ENCODE measurements at regions not wholly inside any gene's neighbourhood (a gene's known extent, or its start where the extent isn't known, plus 50 kb on each side); places are given as distances from the start of the nearest gene placed in this dataset.
"Not testable (repeated sequence)": the region's sequence is repeated elsewhere in the genome, so short reads cannot be mapped to it uniquely, and the experiment has no call there.

DNA sequence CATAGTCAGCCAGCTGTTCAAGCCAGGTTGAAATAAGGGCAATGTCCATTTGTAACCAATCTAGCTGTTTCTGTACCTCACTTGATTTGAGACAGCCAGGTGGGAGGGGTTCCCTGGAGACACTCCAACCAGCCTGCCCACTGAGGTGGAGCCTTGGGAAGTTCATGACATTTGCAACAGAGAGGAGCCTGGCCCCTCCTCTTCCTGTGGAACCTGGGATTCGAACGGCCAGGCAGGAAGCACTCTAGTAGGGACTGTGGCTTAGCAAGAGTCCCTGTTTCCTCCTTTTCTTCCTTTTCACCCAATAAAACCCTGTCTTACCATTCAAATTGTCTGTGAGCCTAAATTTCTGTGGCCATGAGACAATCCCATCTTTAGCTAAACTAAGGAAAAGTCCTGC, 312.3 kb upstream of the NMUR2 start:
- no peak for DNase-seq

DNA sequence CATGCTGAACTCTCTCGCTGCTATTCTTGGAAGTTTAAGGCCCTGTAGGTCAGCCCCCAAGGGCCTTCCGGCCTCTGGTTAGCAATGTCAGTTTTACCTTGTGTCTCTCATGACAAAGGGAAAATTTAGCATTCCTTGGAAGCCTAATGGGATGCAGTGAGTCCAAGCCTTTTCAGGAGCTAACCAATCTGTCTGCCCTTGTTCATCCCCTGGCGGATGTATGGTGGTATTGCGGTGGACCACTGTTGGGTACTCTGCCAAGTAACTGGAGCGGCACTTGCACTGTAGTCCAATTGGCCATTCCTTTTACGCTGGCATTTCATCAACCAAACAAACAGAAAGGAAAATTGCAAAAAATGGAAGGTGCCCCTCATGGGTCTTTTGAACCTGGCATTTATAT, 318.4 kb upstream of the NMUR2 start:
- DNase-seq: no peak

DNA sequence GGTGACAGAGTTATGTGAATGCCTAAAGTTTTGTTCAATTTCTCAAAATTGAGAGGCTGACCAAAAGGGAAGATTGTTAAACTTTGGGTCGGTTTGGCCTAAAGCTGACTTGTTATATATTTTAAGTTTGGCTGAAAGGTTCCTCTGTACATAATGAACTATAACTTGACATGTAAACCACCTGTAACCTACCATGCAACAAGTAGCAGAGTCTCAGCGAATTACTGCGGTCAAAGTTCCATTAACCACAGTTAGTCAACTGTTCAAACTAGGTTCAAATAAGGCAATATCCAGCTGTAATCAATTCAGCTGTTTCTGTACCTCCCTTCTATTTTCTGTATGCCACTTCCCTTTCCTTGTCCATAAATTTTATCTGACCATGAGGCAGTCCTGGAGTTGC, 325.1 kb upstream of the NMUR2 start:
- DNase-seq: no peak

DNA sequence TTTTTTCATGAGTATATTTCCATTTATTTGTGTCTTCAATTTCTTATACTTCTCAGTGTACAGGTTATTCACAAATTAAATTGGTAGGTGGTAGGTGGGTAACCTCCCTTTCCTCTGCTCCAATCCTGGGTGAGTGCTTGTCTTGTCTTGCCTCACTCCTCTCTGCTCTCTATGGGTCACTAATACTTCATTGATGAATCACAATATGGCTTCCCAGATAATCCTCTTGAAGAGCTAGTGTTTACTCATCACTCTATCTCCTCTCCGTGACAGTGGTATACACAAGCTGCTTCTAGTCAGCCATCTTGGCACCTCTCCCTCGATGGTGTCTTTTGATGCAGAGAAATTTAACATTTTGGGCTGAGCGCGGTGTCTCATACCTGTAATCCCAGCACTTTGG, 331.8 kb upstream of the NMUR2 start:
- no peak for DNase-seq

DNA sequence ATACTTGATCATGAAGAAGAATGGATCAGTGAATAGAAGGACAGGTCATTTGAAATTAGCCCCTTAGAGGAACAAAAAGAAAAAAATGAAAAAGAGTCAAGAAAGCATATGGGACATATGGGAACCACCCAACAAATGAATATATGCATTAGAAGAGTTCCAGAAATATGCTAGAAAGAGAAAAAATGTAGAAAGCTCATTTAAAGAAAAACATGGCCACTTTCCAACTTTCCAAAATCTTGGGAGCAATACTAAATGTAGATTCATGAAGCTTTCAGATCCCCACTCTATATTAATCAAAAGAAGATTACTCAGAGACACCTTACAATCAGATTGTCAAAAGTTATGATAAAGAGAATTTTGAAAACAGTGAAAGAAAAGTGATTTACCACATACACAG, 334.8 kb upstream of the NMUR2 start:
- no peak for DNase-seq

DNA sequence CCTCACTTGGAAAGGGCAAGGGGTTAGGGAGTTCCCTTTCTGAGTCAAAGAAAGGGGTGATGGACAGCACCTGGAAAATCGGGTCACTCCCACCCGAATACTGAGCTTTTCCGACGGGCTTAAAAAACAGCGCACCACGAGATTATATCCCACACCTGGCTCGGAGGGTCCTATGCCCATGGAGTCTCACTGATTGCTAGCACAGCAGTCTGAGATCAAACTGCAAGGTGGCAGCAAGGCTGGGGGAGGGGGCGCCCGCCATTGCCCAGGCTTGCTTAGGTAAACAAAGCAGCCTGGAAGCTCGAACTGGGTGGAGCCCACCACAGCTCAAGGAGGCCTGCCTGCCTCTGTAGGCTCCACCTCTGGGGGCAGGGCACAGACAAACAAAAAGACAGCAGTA, 336.0 kb upstream of the NMUR2 start:
- not testable (repeated sequence) for DNase-seq

DNA sequence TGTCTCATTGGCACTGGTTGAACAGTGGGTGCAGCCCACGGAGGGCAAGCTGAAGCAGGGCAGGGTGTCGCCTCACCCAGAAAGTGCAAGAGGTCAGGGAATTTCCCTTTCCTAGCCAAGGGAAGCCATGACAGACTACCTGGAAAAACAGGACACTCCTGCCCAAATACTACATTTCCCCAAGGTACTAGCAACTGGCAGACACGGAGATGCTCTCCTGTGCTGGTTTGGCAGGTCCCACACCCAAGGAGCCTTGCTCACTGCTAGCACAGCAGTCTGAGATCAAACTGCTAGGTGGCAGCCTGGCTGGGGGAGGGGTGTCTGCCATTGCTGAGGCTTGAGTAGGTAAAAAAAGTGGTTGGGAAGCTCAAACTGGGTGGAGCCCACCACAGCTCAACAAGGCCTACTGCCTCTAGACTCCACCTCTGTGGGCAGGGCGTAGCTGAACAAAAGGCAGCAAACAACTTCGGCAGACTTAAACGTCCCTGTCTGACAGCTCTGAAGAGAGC, 382.7 kb upstream of the NMUR2 start:
- not testable (repeated sequence) for DNase-seq

DNA sequence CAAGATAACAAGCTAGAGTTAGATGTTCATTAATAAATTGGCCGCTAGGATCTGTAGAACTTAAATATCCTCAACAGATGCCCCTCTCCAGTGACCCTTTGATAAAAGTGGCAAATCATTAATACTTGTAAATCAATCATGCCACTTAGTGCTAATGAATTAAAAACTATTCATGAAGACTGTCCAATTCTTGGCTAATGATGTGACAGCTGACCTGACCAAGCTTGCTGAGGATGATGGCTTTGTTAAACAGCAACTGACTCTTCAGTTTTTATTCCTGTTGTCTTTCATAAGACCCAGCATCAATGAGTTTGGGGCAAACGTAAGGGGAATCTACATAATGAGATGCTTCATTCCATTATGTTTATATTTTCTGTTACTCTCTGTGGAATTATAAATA, 396.8 kb upstream of the NMUR2 start:
- no peak for DNase-seq

DNA sequence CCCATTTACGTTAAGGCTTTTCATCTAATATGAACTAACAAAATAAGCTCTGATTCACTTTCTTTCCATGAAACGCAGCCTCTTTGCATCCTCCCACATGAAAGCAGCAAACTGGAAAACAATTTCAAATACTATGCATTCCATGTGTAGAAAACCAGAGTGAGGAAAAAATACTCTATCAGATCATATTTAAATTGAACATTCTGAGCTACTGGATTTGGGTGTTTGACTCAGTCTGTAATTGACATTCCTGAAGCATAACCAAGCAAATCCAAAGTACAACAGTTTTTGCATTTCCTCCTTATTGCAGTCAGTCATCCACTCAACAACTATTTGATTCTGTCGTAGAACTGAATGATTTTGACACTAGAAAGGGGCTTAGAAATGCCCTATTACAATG, 399.1 kb upstream of the NMUR2 start:
- no peak for DNase-seq

DNA sequence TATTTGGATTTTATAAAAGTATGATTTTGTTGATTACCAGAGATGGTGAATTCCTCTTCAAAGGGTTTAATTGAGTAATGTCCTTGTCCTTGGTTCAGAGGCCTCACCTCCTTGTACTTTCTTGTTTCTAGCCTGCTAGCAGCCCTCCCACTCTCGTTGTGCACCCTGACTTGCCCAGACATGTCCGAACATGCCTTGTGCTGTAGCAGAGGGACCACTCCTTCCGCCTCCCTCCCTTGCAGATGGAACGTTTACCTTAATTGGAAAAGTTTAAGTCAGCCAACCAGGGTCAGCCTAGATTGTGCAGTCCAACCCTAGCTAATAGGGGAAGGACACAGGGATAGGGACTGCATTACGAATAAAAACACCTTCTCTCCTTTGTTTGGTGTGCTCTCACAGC, 406.9 kb upstream of the NMUR2 start:
- DNase-seq: no peak

DNA sequence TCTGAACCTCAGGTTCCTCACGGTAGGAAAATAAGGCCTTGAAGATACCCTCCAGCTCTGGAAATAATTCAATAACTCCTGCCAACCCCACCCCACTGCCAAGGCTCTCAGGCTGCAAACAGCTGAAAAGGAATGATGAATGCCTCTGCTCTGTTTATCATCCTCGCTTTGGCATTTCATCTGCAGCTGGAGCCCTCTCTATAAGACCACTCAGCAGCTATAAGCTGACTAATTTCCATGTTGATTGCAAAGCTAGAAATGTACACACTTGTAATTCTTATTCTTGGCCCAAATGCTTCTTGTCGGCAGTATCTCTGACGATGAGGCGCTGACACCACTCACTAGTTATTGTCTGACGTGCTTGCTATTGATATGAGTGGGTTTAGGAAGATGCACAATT, 408.4 kb upstream of the NMUR2 start:
- no peak for DNase-seq

DNA sequence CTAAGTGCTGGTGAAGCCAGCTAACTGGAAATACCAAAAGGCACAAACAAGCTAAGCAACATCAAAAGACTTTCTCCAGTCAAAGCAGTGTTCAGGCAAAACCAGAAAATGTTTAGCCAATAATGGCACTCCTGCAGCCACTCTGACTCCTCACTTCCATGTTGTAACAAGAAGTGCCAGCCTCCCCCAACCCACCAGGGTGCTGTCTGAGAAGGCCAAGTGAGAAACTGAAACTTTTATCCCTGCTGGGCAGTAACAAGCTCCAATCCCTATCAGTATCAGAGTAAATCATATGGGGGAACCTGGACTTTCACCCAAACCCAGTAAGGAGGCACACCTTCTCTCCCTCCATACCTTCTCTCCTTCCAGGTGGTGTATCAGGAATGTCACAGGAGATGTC, 414.8 kb upstream of the NMUR2 start:
- no peak for DNase-seq

DNA sequence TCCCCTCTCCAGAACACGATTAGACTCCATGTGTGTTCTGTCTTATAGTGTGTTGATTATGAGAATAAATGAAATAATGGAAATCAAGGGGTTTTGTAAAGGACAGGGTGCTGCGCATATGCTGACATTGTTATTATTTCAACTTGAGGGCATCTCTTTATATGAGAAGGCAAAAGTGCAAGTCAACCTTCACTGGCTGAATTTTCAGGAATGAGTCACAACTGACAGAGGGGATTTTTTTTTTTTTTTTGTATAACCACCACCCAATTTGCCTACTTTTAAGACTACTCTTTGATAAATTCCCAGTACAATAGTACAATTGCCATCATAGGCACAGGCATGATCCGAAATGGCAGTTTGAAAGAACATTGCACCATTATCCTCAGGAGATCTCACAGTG, 419.2 kb upstream of the NMUR2 start:
- no peak for DNase-seq

DNA sequence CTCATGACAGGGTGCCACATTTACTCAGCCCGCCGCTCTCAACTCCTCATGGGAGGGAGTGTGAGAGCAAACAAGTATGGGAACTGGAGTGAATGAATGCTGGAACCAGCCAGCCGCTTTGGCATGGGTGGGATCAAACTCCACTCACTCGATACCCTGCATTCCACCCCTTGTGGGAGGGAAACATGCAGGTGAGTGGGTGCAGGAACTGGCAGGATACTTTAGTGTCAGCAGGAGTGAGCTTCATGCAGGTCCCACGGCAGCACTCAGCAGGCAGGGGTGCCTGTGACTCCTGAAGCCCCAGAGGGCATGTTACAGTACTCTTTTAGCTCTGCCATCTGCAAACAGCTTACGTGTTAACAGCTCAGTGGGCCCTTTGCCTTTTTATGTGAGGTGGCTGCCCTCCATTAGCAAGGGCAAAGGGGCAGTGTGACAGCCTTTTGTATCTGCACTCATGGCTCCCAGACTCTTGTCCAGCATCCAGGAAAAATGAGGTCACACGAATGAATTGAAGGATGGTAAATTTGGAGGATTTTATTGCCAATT, 433.2 kb upstream of the NMUR2 start:
- no peak for DNase-seq

DNA sequence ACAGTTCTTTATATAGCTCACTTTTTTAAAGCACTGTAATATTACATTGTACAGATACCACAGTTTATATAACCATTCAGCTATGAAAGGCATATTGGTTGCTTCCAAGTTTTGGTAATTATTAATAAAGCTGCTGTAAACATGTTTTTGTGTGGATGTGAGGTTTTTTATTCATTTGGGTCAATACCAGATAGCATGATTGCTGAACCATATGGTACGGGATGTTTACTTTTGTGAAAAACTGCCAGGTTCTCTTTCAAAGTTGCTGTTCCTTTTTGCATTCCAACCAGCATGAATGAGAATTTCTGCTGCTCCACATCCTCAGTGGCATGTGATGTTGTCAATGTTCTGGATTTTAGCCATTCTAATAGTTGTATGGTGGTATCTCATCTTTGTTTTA, 439.6 kb upstream of the NMUR2 start:
- no peak for DNase-seq

DNA sequence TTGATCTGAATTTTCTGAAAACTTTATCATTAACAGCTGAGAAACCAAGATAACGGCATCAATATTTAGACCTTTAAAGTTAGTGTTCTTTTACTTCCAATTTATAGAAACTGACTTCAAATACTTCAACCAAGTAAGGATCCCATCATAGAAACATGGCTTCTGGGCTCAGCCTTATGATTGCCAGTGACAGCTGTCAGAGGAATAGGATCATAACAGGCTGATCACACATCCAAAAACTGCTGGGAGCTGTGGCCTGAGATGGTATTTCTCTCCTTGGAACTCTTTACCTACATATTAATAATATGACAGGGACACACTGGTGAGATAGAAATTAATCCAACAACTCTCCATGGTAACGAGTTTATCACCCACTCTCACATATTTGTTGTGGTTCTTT, 448.3 kb upstream of the NMUR2 start:
- no peak for DNase-seq

DNA sequence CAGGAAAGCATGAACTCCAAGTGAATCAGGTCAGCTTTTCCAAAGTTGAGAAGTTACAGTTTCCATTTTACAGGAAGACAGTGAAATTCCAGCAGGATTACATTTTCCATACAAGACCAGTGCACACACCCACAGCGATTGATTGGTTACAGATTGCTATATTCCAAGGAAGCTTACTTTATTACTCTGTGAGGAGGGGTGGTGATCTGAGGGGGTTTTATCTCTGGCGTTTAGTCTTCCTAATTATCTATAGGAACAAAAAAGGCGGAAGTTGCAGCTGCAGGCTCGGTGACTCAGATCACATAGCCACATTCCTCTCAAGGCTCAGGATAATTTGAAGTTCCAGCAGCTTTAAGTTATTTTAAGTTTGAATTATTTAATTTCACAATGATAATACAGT, 450.4 kb upstream of the NMUR2 start:
- DNase-seq: no peak

DNA sequence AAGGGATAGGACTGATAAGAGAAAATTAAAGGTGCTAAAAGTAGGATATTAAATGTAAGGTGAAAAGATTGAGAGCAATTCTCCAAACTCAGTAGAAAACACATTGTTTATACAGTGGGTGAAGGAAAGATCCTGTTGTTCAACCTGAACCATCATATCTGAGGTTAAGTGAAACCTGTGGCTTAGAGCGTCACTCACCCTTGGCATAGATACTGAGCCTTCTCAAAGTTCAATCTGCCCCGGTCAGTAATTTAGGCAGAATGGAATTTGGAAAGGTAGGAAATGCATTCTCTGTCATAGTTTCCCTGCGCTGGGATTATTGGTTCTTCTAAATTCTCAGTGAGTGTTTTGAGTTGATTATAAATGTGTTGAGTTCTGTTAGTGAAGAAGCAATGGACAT, 456.2 kb upstream of the NMUR2 start:
- DNase-seq: no peak

DNA sequence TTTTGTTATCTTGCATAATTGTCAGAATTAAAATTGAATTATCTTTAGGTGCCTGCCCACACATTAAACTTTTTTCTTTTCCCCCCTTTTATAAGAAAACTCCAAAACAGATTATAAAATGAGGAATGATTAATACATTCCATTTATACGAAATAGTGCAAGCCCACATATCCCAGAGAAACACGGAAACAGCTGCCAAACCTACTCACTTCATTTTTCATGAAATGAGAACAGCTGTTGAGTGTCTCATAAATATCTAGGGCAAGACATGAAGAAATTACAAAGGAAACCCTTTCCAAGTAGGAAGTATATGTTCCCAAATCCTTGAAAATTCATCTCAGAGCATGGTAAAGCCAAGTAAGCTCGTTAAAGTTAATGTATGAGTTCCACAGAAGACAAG, 459.4 kb upstream of the NMUR2 start:
- DNase-seq: no peak

DNA sequence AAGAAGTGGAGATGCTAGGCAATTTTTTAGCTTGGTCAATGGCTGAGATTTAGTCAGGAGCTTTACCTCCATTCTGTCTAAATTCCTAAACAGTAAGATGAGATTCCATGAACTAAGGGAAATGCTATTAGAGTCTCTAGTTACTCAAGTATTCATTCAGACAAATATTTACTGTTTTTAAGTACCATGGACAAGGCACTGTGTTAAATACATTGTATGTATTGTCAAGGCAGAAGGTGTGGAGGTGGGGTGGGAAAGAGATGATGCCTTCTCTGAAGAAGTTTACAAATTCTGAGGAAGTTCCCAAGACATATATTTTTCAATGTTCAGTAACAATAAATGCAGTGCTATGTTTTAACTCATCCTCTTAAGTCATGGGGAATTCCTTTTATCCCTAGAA, 459.9 kb upstream of the NMUR2 start:
- no peak for DNase-seq

DNA sequence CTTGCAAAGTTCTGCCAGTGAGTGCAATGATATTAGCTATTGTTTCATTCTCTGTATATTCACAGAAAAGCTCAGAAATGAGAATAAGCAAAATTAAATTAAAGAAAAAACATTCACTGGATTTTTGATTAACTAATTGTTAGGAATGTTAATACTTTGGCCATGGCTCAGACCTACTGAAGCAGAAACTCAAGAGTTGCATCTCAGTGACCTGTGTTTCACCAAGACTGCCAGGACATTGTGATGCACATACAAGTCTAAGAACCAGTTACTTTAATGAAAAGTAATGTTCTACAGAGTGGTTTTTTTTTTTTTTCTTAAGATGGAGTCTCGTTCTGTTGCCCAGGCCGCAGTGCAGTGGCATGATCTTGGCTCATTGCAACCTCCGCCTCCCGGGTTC, 464.9 kb upstream of the NMUR2 start:
- DNase-seq: no peak

DNA sequence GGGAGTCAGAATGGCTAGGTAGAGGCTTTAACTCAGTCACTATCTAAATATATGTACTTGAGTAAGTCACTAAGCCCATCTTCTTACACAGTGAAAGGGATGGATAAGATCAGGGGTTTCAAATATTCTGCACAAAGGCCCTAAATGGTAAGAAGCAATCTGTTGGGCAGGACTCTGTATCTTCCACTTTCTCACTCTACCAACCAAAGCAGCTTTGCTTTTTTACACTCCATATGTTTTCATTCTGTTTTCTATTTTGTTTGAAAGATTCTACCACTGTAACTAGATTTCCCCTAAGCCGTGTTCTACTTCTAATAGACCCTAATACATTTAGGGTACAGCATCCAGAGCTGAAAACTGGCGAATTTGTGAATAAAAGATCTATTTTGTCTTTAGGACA, 477.5 kb upstream of the NMUR2 start:
- DNase-seq: no peak

DNA sequence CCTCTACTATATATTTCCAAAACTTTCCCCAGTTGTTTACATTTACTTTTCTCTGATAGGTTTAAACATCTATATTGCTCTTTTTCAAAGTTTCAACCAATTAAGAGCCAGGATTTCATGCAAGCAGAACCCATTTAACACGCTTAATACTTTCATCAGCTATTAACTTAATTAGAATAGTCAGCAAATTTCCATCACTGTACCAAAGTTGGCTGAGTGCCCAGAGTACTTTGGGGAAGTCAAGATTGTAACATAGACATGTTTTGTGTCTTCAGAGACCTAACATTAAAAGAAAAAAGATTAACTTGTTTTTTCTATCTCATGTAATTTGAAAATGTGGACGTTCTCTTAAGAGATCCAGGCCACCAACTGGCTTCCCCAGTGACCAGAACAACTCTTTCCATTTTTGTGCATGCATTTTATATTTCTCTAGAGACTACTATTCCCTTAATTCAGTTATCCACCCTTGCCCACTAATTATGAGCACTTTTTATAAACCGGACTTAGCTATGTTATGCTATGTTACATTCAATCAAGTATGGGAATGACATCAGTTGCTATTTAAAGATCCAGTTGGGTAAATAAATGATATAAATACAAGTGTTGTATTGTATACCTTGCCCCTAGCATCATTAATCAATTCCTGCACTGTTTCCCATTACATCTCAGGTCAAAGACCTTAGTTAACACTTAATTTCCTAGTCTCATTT, 478.1 kb upstream of the NMUR2 start:
- no peak for DNase-seq

DNA sequence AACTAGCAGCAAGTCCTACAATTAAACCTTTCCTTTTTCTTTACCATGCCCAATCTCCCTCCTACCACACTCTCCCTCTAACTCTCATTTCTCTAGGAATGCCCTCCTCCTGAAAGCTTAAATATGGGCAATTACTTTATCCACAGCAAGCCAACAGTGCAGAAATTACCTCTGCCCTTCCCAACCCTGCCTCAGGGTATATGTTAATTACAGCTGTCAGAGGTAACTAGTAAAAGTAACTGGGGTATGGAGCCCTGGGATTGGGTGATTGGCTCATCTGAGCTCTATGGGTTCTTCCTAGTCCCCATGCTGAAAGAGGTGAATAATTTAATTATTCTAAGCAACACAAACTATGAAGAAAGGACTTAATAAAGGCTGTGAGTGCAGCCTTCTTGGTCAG, 478.9 kb upstream of the NMUR2 start:
- DNase-seq: no peak

DNA sequence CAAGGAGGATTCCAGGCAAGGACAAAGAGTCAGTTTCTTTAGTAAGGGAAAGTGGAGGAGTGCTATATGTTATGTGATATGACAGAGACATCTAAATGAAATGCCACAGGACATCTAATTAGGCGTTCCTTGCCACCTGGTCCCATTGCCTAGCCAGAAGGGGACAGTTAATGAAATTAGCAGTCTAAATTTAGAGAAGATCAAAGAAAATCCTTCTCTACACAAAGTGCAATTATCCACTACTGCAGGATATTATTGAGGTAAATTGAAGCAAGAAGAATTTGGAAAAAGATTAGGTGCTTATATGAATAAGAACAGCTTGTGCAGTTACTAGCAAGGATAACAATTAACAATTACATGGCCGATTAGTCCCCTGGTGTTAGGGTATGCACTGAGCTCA, 495.3 kb upstream of the NMUR2 start:
- no peak for DNase-seq
